AG04449 (cell line): ENCODE measurements at regions not wholly inside any gene's neighbourhood (a gene's known extent, or its start where the extent isn't known, plus 50 kb on each side); places are given as distances from the start of the nearest gene placed in this dataset.

ENCODE experiments used
- CTCF ChIA-PET: fragments of 350-600 bp; formaldehyde crosslinking; extraction: SDS; loops from one replicate; lab custom pipeline; 2021; ENCODE audit warnings: antibody characterized with exemption; lab: Yijun Ruan, JAX
- POLR2A ChIA-PET: fragments of 400-600, 350-600 bp; formaldehyde crosslinking; extraction: SDS; loops from one replicate; lab custom pipeline; 2020; ENCODE audit warnings: antibody characterized with exemption, inconsistent platforms; lab: Yijun Ruan, JAX
- DNase-seq: peaks from one replicate; pipeline ENCODE4 v3.0.0-alpha.2; 2010; ENCODE audit warnings: low read depth, low spot score
- H3K4me3 ChIP-seq: 2 replicates; pipeline ENCODE4 v1.5.1; 2011; ENCODE audit warnings: low read depth, mild to moderate bottlenecking, control low read depth, low read length
- TF ChIP-seq, protein P1 (sequence below): IDR thresholded peaks from one replicate; pipeline ENCODE4 v1.5.1; 2011; ENCODE audit warnings: mild to moderate bottlenecking, moderate library complexity, low read length, control low read depth, inconsistent platforms; ENCODE audit not compliant: insufficient read depth; ENCODE audit errors: missing control alignments

DNA sequence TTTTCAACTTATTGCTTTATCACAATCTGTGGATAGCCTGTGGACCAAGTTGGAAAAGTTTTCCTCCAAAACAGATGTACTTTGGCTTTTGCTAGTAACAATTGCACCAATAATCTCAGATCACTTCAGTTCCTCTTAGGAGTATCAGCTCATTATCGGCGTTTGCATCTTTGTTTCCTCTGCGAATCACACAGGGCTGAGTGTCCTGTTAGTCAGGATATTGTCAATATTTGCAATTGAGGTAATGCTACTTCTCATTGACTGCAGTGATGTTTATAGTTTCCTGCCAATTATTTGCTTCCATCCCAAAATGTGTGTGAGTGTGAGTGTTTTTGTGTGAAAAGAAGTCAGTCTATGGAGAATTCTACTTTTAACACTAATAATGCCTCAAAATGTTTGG is 545.0 kb downstream of the SI start:
- H3K4me3 ChIP-seq = no peak overlapping the region
- TF ChIP-seq, protein P1, sequence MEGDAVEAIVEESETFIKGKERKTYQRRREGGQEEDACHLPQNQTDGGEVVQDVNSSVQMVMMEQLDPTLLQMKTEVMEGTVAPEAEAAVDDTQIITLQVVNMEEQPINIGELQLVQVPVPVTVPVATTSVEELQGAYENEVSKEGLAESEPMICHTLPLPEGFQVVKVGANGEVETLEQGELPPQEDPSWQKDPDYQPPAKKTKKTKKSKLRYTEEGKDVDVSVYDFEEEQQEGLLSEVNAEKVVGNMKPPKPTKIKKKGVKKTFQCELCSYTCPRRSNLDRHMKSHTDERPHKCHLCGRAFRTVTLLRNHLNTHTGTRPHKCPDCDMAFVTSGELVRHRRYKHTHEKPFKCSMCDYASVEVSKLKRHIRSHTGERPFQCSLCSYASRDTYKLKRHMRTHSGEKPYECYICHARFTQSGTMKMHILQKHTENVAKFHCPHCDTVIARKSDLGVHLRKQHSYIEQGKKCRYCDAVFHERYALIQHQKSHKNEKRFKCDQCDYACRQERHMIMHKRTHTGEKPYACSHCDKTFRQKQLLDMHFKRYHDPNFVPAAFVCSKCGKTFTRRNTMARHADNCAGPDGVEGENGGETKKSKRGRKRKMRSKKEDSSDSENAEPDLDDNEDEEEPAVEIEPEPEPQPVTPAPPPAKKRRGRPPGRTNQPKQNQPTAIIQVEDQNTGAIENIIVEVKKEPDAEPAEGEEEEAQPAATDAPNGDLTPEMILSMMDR = no peak
- DNase-seq = no peak
- POLR2A ChIA-PET = no interaction called here
- CTCF ChIA-PET = no interaction called here

DNA sequence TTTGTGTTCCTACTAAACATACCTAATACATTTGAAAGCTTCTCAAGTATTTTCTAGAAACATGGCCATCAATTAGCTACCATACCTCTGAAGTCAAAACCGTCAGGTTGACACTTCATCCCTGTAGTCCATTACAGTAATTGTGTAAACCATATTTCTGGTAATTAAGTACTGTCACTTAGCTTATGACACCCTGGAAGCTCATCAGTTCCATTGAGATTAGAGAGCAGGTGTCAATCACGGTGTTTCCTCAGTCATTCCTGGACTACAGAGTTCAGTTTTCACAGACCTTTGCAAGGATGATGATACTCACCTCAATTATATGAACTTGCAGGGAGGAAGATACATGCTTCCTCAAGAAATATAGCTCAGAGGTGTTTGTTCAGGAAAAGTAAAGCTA is 552.0 kb downstream of the SI start:
- no peak overlapping the region for H3K4me3 ChIP-seq
- ChIA-PET POLR2A (no interaction called here), CTCF (no interaction called here)
- no peak for DNase-seq
- TF ChIP-seq, protein P1 = no peak

DNA sequence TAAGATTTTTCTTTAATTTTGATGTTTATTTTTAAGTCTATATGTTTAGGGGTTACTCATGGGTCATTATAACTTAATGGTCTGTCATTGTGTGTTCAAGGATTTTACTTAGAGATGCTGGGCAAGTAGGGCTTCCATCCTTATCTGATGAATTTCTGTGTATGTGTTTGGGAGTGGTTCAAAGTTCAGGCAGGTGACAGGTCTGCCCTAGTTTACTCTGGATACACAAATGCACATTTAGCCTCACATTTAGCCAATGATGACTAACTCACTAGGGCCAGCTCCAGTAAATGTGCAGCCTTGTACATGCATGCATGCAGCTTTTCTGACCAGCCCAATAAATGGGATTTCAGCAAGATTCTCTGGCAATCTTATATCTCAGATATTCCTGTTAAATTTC is 554.1 kb downstream of the SI start:
- CTCF ChIA-PET = no interaction called here
- TF ChIP-seq, protein P1 = no peak
- POLR2A ChIA-PET = no interaction called here
- no peak overlapping the region for H3K4me3 ChIP-seq
- no peak for DNase-seq

DNA sequence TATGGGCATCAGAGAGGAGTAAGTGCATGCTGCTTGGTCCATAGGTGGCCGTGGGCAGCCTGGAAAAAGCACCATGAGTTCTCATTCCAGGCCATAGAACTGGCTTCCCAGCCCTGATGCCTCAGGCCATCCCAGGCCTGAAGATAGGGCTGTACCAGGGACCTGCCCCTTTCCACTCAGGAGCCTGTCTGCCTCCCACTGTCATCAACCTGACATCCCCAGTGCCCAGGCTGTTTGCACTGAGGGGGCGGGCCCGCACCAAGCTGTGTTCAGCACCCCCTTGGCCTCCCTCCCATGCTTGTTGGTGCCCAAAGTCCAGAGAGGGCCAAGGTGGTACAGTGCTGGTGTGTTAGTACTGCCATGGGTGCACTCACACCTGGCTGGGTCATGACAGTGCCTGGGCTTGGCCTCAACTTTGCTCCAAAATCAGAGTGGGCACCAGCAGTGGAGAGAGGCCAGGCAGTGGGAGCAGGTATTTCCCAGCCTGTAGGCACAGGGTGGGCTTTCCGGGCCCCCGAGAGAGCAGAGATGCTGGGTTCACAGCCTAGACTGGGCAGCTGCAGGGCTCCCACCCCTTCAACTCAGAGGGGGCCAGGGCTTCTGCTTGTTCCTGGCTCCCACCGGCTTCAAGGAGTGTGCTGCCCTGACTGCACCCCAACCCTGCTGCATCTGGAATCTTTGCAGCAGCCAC is 556.1 kb downstream of the SI start:
- TF ChIP-seq, protein P1 = no peak
- ChIA-PET CTCF (no interaction called here), POLR2A (no interaction called here)
- DNase-seq = no peak
- H3K4me3 ChIP-seq = no peak overlapping the region

DNA sequence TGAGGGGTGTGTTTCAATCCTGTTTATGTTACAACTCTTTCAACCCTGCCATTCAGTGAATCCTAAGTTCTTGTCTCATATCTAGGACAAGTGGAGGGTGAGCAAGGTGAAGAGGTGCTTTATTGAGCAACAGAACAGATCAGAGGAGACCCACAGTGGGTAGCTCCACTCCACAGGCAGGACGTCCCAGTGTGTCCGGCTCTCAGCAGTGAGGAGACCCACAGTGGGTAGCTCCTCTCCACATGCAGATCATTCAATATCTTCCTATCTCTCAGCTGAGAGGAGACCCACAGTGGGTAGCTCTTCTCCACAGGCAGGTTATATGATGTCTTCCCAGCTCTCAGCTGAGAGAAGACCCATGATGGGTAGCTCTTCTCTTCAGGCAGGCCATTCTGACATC is 556.7 kb downstream of the SI start:
- TF ChIP-seq, protein P1 = no peak
- CTCF ChIA-PET = no interaction called here

DNA sequence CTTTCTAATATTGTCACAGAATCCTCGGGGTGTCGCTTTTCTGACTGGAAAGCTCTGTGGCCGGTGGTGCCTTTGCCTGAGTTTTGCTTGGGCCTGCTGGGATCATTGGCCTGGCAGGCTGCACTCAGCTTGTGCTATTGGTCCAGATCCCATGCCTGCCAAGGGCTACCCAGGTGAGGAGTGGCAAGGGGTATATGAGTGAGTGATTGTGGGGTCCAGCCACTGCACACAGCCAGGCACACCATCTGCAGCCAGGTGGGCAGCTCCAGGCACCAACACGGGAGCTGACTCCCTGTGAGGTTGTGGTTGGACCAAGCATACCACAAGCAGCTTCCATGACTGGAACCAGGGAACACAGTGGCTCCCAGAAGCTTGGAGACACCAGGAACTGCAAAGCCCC is 557.2 kb downstream of the SI start:
- TF ChIP-seq, protein P1 = no peak
- POLR2A ChIA-PET = no interaction called here
- no peak overlapping the region for H3K4me3 ChIP-seq
- CTCF ChIA-PET = no interaction called here
- DNase-seq = no peak

More for the DNA sequence above, 556.7 kb downstream of the SI start:
- H3K4me3 ChIP-seq = no peak overlapping the region
- DNase-seq = no peak
- POLR2A ChIA-PET = no interaction called here
